OCI-LY1 (cell line): ENCODE measurements at regions not wholly inside any gene's neighbourhood (a gene's known extent, or its start where the extent isn't known, plus 50 kb on each side); places are given as distances from the start of the nearest gene placed in this dataset.

ENCODE experiments used
- H2AFZ ChIP-seq: fragments of 200-600 bp; sonication (generic), shearing (Covaris generic); 2 replicates; pipeline ENCODE4 v1.6.0; 2014; ENCODE audit warnings: antibody characterized with exemption, mild to moderate bottlenecking, low read length
- H3F3A ChIP-seq: fragments of 200-600 bp; sonication (generic), shearing (Covaris generic); 2 replicates; pipeline ENCODE4 v1.6.0; 2014; ENCODE audit warnings: mild to moderate bottlenecking, antibody characterized with exemption, low read length, moderate library complexity; ENCODE audit not compliant: insufficient read depth
- H3K27ac ChIP-seq: fragments of 200-600 bp; sonication (generic); 2 replicates; pipeline ENCODE4 v1.5.1; 2014; ENCODE audit warnings: low read length, mixed run types, mild to moderate bottlenecking, low read depth; ENCODE audit not compliant: poor library complexity, severe bottlenecking
- H3K27me3 ChIP-seq: fragments of 200-600 bp; sonication (generic); 2 replicates; pipeline ENCODE4 v1.6.0; 2014; ENCODE audit warnings: antibody characterized with exemption, mild to moderate bottlenecking, low read length, moderate library complexity; ENCODE audit not compliant: insufficient read depth
- H3K36me3 ChIP-seq: fragments of 200-600 bp; sonication (generic); 2 replicates; pipeline ENCODE4 v1.6.1; 2014; ENCODE audit warnings: mild to moderate bottlenecking, antibody characterized with exemption, low read length, moderate library complexity, mixed read lengths; ENCODE audit not compliant: insufficient read depth
- H3K4me1 ChIP-seq: fragments of 200-600 bp; sonication (generic); 2 replicates; pipeline ENCODE4 v1.5.1; 2014; ENCODE audit warnings: mild to moderate bottlenecking, low read length, moderate library complexity; ENCODE audit not compliant: insufficient read depth, severe bottlenecking
- H3K4me2 ChIP-seq: fragments of 200-600 bp; sonication (generic), shearing (Covaris generic); 2 replicates; pipeline ENCODE4 v1.6.1; 2014; ENCODE audit warnings: low read length
- H3K4me3 ChIP-seq: fragments of 200-600 bp; sonication (generic); 2 replicates; pipeline ENCODE4 v1.5.1; 2014; ENCODE audit warnings: low read length, low read depth, mild to moderate bottlenecking, mixed read lengths; ENCODE audit not compliant: poor library complexity, severe bottlenecking
- H3K79me2 ChIP-seq: fragments of 200-600 bp; shearing (Covaris generic); 2 replicates; pipeline ENCODE4 v1.6.1; 2016; ENCODE audit warnings: mixed run types, low read length, mixed read lengths; ENCODE audit not compliant: insufficient read depth
- H3K9ac ChIP-seq: fragments of 200-600 bp; sonication (generic), shearing (Covaris generic); 2 replicates; pipeline ENCODE4 v1.6.1; 2014; ENCODE audit warnings: mild to moderate bottlenecking, low read length, mixed read lengths
- H3K9me2 ChIP-seq: fragments of 200-600 bp; sonication (generic), shearing (Covaris generic); 2 replicates; pipeline ENCODE4 v1.6.1; 2014; ENCODE audit warnings: low read depth, mild to moderate bottlenecking, low read length, mixed read lengths
- H3K9me3 ChIP-seq: fragments of 200-600 bp; shearing (Covaris generic); 2 replicates; pipeline ENCODE4 v1.6.1; 2014; ENCODE audit warnings: low read length, mixed read lengths
- H4K20me1 ChIP-seq: fragments of 200-600 bp; sonication (generic), shearing (Covaris generic); 2 replicates; pipeline ENCODE4 v1.6.0; 2016; ENCODE audit warnings: mild to moderate bottlenecking, low read length; ENCODE audit not compliant: insufficient read depth
- CTCF ChIP-seq: fragments of 200-600 bp; sonication (generic), shearing (Covaris generic); IDR thresholded peaks from 2 replicates; pipeline ENCODE4 v1.5.1; 2017; ENCODE audit warnings: mild to moderate bottlenecking, antibody characterized with exemption, low read length, moderate library complexity, mixed read lengths
- EZH2 ChIP-seq: fragments of 200-600 bp; sonication (generic), shearing (Covaris generic); IDR thresholded peaks from 2 replicates; pipeline ENCODE4 v1.8.0; 2017; ENCODE audit warnings: borderline replicate concordance, mixed run types, mild to moderate bottlenecking, antibody characterized with exemption, low read length, moderate library complexity, mixed read lengths

- no peaks in the 10 kb centered on the region for H3K27me3 ChIP-seq
- TF ChIP-seq CTCF = no peak
- TF ChIP-seq EZH2 = no peak
- H3K9me2 ChIP-seq = no peaks in the 10 kb centered on the region
- H3K79me2 ChIP-seq = no peaks in the 10 kb centered on the region
- no peak overlapping the region for H2AFZ ChIP-seq
- H3K9me3 ChIP-seq = peaks cover 5% of the 10 kb centered on the region
- H3K4me2 ChIP-seq = no peak overlapping the region
- no peaks in the 10 kb centered on the region for H4K20me1 ChIP-seq
- no peak overlapping the region for H3K9ac ChIP-seq
- H3K4me3 ChIP-seq = no peak overlapping the region
- H3K4me1 ChIP-seq = no peaks in the 10 kb centered on the region
- no peak overlapping the region for H3K27ac ChIP-seq
- no peaks in the 10 kb centered on the region; the same call in 1 of the 2 replicates for H3K36me3 ChIP-seq
- no peaks in the 10 kb centered on the region for H3F3A ChIP-seq
Observed at GRCh38 chr2:180075870-180076269, 68.8 kb upstream of the CWC22 start.

- H3K27me3 ChIP-seq = no peaks in the 10 kb centered on the region
- no peaks in the 10 kb centered on the region for H4K20me1 ChIP-seq
- H3K9ac ChIP-seq = no peak overlapping the region
- no peaks in the 10 kb centered on the region for H3K9me2 ChIP-seq
- H3K27ac ChIP-seq = no peak overlapping the region
- no peaks in the 10 kb centered on the region for H3K4me1 ChIP-seq
- no peaks in the 10 kb centered on the region for H3K9me3 ChIP-seq
- TF ChIP-seq CTCF (no peak), EZH2 (no peak)
- no peaks in the 10 kb centered on the region for H3K36me3 ChIP-seq
- H3K4me2 ChIP-seq = no peak overlapping the region
- no peaks in the 10 kb centered on the region for H3F3A ChIP-seq
- no peak overlapping the region for H3K4me3 ChIP-seq
- H3K79me2 ChIP-seq = no peaks in the 10 kb centered on the region
- no peak overlapping the region for H2AFZ ChIP-seq
Observed at GRCh38 chr2:180071797-180072196, 64.7 kb upstream of the CWC22 start.

- no peaks in the 10 kb centered on the region for H3K9me3 ChIP-seq
- TF ChIP-seq EZH2 (no peak), CTCF (no peak)
- H3K79me2 ChIP-seq = no peaks in the 10 kb centered on the region
- no peak overlapping the region for H3K4me2 ChIP-seq
- no peaks in the 10 kb centered on the region for H3K9me2 ChIP-seq
- no peak overlapping the region for H3K4me3 ChIP-seq
- no peaks in the 10 kb centered on the region for H3F3A ChIP-seq
- no peak overlapping the region for H3K27ac ChIP-seq
- H3K36me3 ChIP-seq = no peaks in the 10 kb centered on the region
- H3K4me1 ChIP-seq = no peaks in the 10 kb centered on the region
- no peaks in the 10 kb centered on the region for H4K20me1 ChIP-seq
- H3K9ac ChIP-seq = no peak overlapping the region
- no peak overlapping the region for H2AFZ ChIP-seq
- no peaks in the 10 kb centered on the region for H3K27me3 ChIP-seq
Observed at GRCh38 chr2:180063494-180064092, 56.5 kb upstream of the CWC22 start.
